ENCODE measurements at regions not wholly inside any gene's neighbourhood (a gene's known extent, or its start where the extent isn't known, plus 50 kb on each side); places are given as distances from the start of the nearest gene placed in this dataset.

DNA sequence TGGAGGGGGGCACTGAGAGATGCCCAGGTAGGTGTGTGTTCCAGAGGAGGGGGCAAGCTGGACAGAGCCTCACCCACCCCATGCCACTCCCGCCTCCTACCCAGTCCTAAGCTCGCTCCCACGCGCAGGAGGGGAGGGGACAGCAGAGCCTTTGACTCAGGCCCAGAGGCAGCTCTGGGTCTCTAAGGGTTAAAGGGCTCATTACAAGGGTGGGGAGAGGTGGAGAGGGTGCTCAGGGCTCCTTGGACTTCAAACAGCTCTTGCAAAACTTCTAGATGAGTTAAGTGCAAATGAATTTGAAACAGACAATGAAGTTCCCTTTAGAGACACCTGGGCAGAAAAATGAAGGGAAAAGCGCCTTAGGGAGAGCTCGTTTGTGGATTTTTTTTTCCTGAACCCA, 104.2 kb upstream of the CASZ1 start:
- Histone ChIP-seq H3K27ac (peak overlapping the region in 1 of 5 donors; percentile 20), H3K9me3 (no peaks in the 10 kb centered on the region)

GRCh38 chr1:10901091-10901890, 104.8 kb upstream of the CASZ1 start:
- peak; percentile 54 to 74 for DNase-seq
- H3K27me3 ChIP-seq = peaks cover 0 to 51% (median 5%) of the 10 kb centered on the region in 3 donors
- H3K9me3 ChIP-seq = no peaks in the 10 kb centered on the region
- TF ChIP-seq EP300 (IDR thresholded peaks at IDR 0.05) (no peak), POLR2A (IDR thresholded peaks at IDR 0.05) (no peak), POLR2AphosphoS5 (IDR thresholded peaks at IDR 0.05) (no peak)
- TF ChIP-seq, protein P1, sequence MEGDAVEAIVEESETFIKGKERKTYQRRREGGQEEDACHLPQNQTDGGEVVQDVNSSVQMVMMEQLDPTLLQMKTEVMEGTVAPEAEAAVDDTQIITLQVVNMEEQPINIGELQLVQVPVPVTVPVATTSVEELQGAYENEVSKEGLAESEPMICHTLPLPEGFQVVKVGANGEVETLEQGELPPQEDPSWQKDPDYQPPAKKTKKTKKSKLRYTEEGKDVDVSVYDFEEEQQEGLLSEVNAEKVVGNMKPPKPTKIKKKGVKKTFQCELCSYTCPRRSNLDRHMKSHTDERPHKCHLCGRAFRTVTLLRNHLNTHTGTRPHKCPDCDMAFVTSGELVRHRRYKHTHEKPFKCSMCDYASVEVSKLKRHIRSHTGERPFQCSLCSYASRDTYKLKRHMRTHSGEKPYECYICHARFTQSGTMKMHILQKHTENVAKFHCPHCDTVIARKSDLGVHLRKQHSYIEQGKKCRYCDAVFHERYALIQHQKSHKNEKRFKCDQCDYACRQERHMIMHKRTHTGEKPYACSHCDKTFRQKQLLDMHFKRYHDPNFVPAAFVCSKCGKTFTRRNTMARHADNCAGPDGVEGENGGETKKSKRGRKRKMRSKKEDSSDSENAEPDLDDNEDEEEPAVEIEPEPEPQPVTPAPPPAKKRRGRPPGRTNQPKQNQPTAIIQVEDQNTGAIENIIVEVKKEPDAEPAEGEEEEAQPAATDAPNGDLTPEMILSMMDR (IDR thresholded peaks at IDR 0.05) = no peak
- peaks cover 0 to 14% (median 5%) of the 10 kb centered on the region in 4 donors for H3K4me1 ChIP-seq
- peak overlapping the region in 2 of 5 donors; percentile 20 to 35 for H3K27ac ChIP-seq
- intact Hi-C loops (cut with DNase I; ENCODE audit: low total_unique reads) = no loop called here
- no peaks in the 10 kb centered on the region for H3K36me3 ChIP-seq
- H3K4me3 ChIP-seq = peak overlapping the region in 1 of 4 donors; percentile 7
- 37 to 52% (median 43%) methylated on average over 27 to 29 of the region's 29 CpGs for WGBS, 5 donors

More for the DNA sequence above, 104.2 kb upstream of the CASZ1 start:
- Histone ChIP-seq H3K27me3 (peaks cover 0 to 45% (median 5%) of the 10 kb centered on the region in 3 donors), H3K36me3 (no peaks in the 10 kb centered on the region), H3K4me1 (peaks cover 0 to 14% (median 5%) of the 10 kb centered on the region in 4 donors), H3K4me3 (peak overlapping the region in 1 of 4 donors; percentile 7)
- intact Hi-C loops (cut with DNase I; ENCODE audit: low total_unique reads) = no loop called here
- no peak for TF ChIP-seq EP300 (IDR thresholded peaks at IDR 0.05)
- no peak for TF ChIP-seq POLR2AphosphoS5 (IDR thresholded peaks at IDR 0.05)
- TF ChIP-seq, protein P1 (IDR thresholded peaks at IDR 0.05) = no peak
- no peak for TF ChIP-seq POLR2A (IDR thresholded peaks at IDR 0.05)
- peak in 1 of 2 donors; percentile 48 for DNase-seq
- WGBS, 5 donors = 26 to 59% (median 35%) methylated on average over 6 of the region's 6 CpGs

DNA sequence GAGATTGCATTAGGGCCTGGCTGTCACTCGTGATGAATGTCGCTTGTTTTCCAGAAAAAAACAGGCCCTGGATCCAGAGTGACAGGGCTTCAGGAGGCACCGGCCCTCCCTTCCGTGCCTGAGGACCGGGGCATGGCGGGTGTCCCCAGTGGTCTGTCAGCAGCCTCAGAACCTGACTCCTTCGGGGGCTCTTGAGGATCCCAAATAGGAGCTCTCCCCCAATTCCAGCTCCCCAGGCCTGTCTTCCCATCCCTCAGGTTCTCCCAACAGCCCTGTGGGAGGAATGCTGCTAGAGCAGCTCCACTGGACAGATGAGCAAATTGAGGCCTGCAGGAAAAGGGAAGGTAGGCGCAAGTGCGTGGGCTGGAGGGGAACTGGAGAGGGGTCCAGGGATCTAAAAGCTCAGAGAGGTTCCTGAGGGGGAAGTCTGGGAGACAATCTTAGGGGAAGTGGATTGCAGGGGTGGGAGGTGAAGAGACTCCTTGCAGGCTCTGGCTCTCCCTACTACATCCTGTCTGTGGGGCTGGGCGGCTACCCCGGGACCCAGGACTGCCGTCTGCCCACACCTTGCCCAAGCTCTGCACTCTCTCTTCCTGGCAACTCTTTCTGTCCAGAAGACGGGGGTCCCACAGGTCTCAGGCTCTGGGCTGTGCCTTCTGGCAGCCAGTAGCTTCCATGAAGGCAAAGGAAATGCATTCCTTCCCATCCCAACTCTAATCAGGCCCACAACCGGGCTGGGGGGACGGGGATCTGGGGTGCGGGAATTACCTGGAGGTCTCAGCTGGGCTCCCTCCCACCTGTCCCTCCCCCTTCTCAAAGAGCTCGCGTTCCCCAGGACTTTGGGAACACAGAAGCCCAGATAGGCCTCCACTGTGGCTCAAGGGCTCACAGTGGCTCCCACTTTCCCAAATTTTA, 105.7 kb upstream of the CASZ1 start:
- Histone ChIP-seq H3K9me3 (no peaks in the 10 kb centered on the region), H3K4me1 (peaks cover 0 to 14% (median 5%) of the 10 kb centered on the region in 4 donors), H3K36me3 (no peaks in the 10 kb centered on the region), H3K27ac (no peak overlapping the region), H3K27me3 (peaks cover 0 to 53% (median 5%) of the 10 kb centered on the region in 3 donors), H3K4me3 (no peak overlapping the region)
- DNase-seq = no peak
- 78 to 88% (median 87%) methylated on average over 12 to 18 of the region's 18 CpGs for WGBS, 5 donors
- TF ChIP-seq POLR2A (IDR thresholded peaks at IDR 0.05) (no peak), EP300 (IDR thresholded peaks at IDR 0.05) (no peak), POLR2AphosphoS5 (IDR thresholded peaks at IDR 0.05) (no peak)
- TF ChIP-seq, protein P1 (IDR thresholded peaks at IDR 0.05) = no peak
- intact Hi-C loops (cut with DNase I; ENCODE audit: low total_unique reads) = no loop called here

DNA sequence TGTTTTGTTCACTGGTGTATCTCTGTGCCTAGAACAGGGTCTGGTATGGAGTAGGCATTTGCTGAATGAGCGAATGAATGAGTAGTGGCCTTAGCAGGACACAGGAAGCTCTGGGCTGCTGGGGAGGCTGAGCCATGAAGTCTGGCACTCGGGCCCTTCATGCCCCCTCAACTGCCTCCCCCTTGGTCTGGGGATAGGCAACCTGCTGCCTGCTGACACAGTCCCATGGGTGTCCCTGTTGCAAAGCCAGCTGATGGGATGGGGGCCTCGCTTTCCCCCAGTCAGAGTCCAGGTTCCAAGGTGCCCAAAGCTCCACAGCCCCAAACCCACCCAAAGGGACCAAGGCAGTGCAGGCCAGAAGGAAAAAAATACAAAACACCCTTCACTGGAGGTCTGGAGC, 107.0 kb upstream of the CASZ1 start:
- Histone ChIP-seq H3K9me3 (no peaks in the 10 kb centered on the region), H3K27me3 (peaks cover 0 to 42% (median 2%) of the 10 kb centered on the region in 3 donors), H3K4me1 (peaks cover 0 to 14% (median 5%) of the 10 kb centered on the region in 4 donors), H3K36me3 (no peaks in the 10 kb centered on the region), H3K27ac (no peak overlapping the region), H3K4me3 (no peak overlapping the region)
- TF ChIP-seq, protein P1 (IDR thresholded peaks at IDR 0.05) = no peak
- TF ChIP-seq POLR2AphosphoS5 (IDR thresholded peaks at IDR 0.05) (no peak), EP300 (IDR thresholded peaks at IDR 0.05) (no peak), POLR2A (IDR thresholded peaks at IDR 0.05) (no peak)
- 70 to 97% (median 93%) methylated on average over 3 of the region's 3 CpGs for whole genome bisulfite sequencing, 5 donors
- intact Hi-C loops (cut with DNase I; ENCODE audit: low total_unique reads) = no loop called here
- no peak for DNase-seq
